Astrocyte (in vitro differentiated cells and primary cell): ENCODE measurements at regions not wholly inside any gene's neighbourhood (a gene's known extent, or its start where the extent isn't known, plus 50 kb on each side); places are given as distances from the start of the nearest gene placed in this dataset.

Source experiments
- EZH2 ChIP-seq: IDR thresholded peaks from 2 replicates; pipeline ENCODE4 v1.6.1; 2012; ENCODE audit warnings: mild to moderate bottlenecking, low read length, inconsistent platforms; ENCODE audit not compliant: insufficient read depth
- TF ChIP-seq, protein P1 (sequence below): IDR thresholded peaks from 2 replicates; pipeline ENCODE4 v1.5.1; 2011; ENCODE audit warnings: low read depth, mild to moderate bottlenecking, inconsistent platforms, low read length, moderate library complexity; ENCODE audit not compliant: insufficient read depth

DNA sequence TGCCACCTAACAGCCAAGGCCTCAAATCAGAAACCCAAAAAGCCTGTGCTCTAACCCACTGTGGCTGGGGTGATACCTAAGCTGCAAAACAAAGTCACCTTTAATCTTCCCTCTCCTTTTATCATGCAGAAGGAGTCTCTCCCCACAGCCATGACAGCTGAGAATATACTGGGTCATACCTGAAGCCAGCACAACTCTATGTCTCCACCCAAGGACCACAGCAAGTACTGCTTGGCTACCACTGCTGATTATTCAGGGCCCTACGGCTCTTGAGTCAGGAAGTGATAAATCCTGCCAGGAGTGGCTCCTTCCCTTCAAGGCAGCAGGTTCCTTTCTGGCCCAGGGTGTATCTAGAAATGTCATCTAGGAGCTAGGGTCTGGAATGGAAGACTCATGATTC lies 151.5 kb upstream of the TOM1L1 start:
- TF ChIP-seq EZH2 = no peak
- TF ChIP-seq, protein P1, sequence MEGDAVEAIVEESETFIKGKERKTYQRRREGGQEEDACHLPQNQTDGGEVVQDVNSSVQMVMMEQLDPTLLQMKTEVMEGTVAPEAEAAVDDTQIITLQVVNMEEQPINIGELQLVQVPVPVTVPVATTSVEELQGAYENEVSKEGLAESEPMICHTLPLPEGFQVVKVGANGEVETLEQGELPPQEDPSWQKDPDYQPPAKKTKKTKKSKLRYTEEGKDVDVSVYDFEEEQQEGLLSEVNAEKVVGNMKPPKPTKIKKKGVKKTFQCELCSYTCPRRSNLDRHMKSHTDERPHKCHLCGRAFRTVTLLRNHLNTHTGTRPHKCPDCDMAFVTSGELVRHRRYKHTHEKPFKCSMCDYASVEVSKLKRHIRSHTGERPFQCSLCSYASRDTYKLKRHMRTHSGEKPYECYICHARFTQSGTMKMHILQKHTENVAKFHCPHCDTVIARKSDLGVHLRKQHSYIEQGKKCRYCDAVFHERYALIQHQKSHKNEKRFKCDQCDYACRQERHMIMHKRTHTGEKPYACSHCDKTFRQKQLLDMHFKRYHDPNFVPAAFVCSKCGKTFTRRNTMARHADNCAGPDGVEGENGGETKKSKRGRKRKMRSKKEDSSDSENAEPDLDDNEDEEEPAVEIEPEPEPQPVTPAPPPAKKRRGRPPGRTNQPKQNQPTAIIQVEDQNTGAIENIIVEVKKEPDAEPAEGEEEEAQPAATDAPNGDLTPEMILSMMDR = no peak
